Fibroblast of the aortic adventitia (primary cell): ENCODE measurements at regions not wholly inside any gene's neighbourhood (a gene's known extent, or its start where the extent isn't known, plus 50 kb on each side); places are given as distances from the start of the nearest gene placed in this dataset.
"Not testable (repeated sequence)": the region's sequence is repeated elsewhere in the genome, so short reads cannot be mapped to it uniquely, and the experiment has no call there.

Experiments used
- DNase-seq: peaks from one replicate; pipeline ENCODE4 v3.0.0-alpha.2; 2010; ENCODE audit warnings: low read depth
- H3K4me3 ChIP-seq: 2 replicates; pipeline ENCODE4 v1.5.1; 2011; ENCODE audit warnings: low read depth, mild to moderate bottlenecking, control low read depth, low read length, moderate library complexity
- CTCF ChIP-seq: IDR thresholded peaks from 2 replicates; pipeline ENCODE4 v1.5.1; 2011; ENCODE audit warnings: mild to moderate bottlenecking, low read length, control low read depth, inconsistent platforms; ENCODE audit not compliant: insufficient read depth

DNA sequence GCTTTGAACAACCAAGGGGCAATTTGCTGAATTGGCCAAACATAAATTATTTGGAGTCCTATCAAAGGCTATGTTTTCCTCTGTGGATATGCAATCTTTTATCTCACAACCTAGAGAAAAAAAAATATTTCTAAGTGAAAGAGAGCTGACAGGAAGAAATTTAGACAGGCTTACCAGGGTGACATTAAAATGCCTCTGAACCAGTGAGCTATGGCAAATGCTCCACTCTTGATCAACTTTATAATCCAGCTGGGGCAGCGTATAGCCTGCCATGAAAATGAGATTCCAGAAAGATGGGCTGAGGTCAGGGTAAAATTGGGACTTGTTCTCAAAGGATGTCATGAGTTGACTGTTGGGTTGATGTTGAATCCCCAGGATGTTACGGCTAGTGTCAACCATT lies 399.3 kb upstream of the TRPC7 start:
- no peak for TF ChIP-seq CTCF
- no peak for DNase-seq
- no peak overlapping the region for H3K4me3 ChIP-seq

GRCh38 chr5:136763548-136763947 lies 398.2 kb upstream of the TRPC7 start:
- no peak for TF ChIP-seq CTCF
- no peak for DNase-seq
- no peak overlapping the region for H3K4me3 ChIP-seq

DNA sequence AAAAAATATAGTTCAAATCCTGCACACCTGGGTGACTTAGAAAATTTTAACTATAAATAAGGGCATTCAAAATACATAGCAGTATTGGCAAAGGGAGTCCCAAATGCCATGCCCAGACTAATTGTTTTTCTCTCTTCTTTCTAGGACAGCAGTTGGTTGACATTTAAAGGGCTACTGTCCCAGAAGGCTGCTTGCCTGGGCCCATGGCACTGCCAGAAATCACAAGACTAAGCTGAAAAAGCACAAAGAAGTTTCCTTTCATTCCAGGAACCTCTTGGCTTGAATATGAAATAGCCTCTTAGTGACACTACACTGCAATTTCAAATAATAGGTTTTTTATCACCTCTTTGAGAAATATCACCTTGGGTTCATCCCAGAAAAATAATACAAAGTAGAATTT lies 388.9 kb upstream of the TRPC7 start:
- TF ChIP-seq CTCF: no peak
- H3K4me3 ChIP-seq: no peak overlapping the region
- DNase-seq: no peak

GRCh38 chr5:136750224-136750862 lies 385.0 kb upstream of the TRPC7 start:
- H3K4me3 ChIP-seq: no peak overlapping the region
- no peak for DNase-seq
- TF ChIP-seq CTCF: no peak

DNA sequence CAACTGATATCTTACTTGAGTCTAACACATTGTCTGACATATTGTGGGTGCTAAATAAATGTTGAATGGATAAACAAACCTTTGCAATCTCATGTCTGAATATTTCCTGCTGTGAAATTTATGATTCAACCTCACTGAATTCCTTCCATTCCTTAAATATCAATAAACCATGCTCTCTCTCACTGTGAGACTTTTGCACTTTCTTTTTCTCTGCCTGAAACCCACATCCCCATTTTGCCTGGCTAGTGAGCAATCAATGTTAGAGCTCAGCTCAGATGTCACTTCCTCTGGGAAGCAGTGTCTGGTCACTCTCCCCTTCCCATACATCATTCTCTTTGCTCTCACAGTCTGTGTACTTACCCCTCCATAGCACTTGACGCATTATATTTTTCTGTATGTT lies 383.7 kb upstream of the TRPC7 start:
- no peak for DNase-seq
- H3K4me3 ChIP-seq: no peak overlapping the region
- no peak for TF ChIP-seq CTCF

DNA sequence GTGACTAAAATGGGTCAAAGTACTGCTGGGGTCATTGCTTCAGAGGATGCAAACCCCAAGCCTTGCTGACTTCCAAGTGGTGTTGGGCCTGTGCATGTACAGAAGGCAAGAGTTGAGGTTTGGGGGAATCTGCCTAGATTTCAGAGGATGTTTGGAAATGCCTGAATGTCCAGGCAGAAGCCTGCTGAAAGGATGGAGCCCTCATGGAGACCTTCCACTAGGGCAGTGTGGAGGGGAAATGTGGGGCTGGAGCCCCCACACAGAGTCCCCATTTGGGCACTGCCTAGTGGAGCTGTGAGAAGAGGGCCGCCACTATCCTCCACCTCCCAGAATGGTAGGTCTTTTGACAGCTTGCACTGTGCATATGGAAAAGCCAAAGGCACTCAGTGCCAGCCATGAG lies 377.7 kb upstream of the TRPC7 start:
- H3K4me3 ChIP-seq: no peak overlapping the region
- no peak for TF ChIP-seq CTCF
- DNase-seq: no peak

- DNase-seq: no peak
- TF ChIP-seq CTCF: no peak
- no peak overlapping the region for H3K4me3 ChIP-seq
Observed at GRCh38 chr5:136740228-136740627, 374.9 kb upstream of the TRPC7 start.

DNA sequence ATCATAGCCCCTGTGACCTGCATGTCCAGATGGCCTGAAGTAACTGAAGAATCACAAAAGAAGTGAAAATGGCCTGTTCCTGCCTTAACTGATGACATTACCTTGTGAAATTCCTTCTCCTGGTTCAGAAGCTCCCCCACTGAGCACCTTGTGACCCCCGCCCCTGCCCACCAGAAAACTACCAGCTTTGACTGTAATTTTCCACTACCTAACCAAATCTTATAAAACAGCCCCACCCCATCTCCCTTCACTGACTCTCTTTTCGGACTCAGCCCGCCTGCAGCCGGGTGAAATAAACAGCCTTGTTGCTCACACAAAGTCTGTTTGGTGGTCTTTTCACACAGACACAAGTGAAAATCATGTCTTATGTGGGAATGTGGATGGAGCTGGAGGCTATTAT lies 373.9 kb upstream of the TRPC7 start:
- not testable (repeated sequence) for H3K4me3 ChIP-seq, DNase-seq
